ENCODE measurements at regions not wholly inside any gene's neighbourhood (a gene's known extent, or its start where the extent isn't known, plus 50 kb on each side); places are given as distances from the start of the nearest gene placed in this dataset.

GRCh38 chr4:123190176-123190575, 206.4 kb upstream of the SPRY1 start:
- DNase-seq (ENCODE audit: low read depth): no peak
- TF ChIP-seq CTCF (conservative IDR thresholded peaks at IDR 0.05; ENCODE audit: control insufficient read depth, insufficient read depth, low read depth, low read length): no peak
- H3K4me3 ChIP-seq (ENCODE audit: control insufficient read depth, low read depth, low read length): no peak overlapping the region

- H3K4me3 ChIP-seq (ENCODE audit: control insufficient read depth, low read depth, low read length): no peak overlapping the region
- no peak for TF ChIP-seq CTCF (conservative IDR thresholded peaks at IDR 0.05; ENCODE audit: control insufficient read depth, insufficient read depth, low read depth, low read length)
- no peak for DNase-seq (ENCODE audit: low read depth)
Observed at GRCh38 chr4:123191728-123192127, 204.9 kb upstream of the SPRY1 start.

- no peak for DNase-seq (ENCODE audit: low read depth)
- no peak for TF ChIP-seq CTCF (conservative IDR thresholded peaks at IDR 0.05; ENCODE audit: control insufficient read depth, insufficient read depth, low read depth, low read length)
- no peak overlapping the region for H3K4me3 ChIP-seq (ENCODE audit: control insufficient read depth, low read depth, low read length)
Observed at GRCh38 chr4:123193802-123194367, 202.7 kb upstream of the SPRY1 start.

- no peak for TF ChIP-seq CTCF (conservative IDR thresholded peaks at IDR 0.05; ENCODE audit: control insufficient read depth, insufficient read depth, low read depth, low read length)
- DNase-seq (ENCODE audit: low read depth): no peak
- H3K4me3 ChIP-seq (ENCODE audit: control insufficient read depth, low read depth, low read length): no peak overlapping the region
Observed at GRCh38 chr4:123198706-123199105, 197.9 kb upstream of the SPRY1 start.

- no peak overlapping the region for H3K4me3 ChIP-seq (ENCODE audit: control insufficient read depth, low read depth, low read length)
- TF ChIP-seq CTCF (conservative IDR thresholded peaks at IDR 0.05; ENCODE audit: control insufficient read depth, insufficient read depth, low read depth, low read length): no peak
- DNase-seq (ENCODE audit: low read depth): no peak
Observed at GRCh38 chr4:123200051-123200940, 196.3 kb upstream of the SPRY1 start.

GRCh38 chr4:123204737-123205136, 191.9 kb upstream of the SPRY1 start:
- no peak for TF ChIP-seq CTCF (conservative IDR thresholded peaks at IDR 0.05; ENCODE audit: control insufficient read depth, insufficient read depth, low read depth, low read length)
- no peak overlapping the region for H3K4me3 ChIP-seq (ENCODE audit: control insufficient read depth, low read depth, low read length)
- no peak for DNase-seq (ENCODE audit: low read depth)
